ENCODE measurements at regions not wholly inside any gene's neighbourhood (a gene's known extent, or its start where the extent isn't known, plus 50 kb on each side); places are given as distances from the start of the nearest gene placed in this dataset.

- DNase-seq, result no peak
Observed at GRCh38 chr3:107055181-107055942, 321.9 kb upstream of the CCDC54 start.

GRCh38 chr3:107061466-107061865 lies 315.8 kb upstream of the CCDC54 start:
- DNase-seq, result no peak

- DNase-seq, result no peak
Observed at GRCh38 chr3:107062310-107062709, 314.9 kb upstream of the CCDC54 start.

- DNase-seq, result no peak
Observed at GRCh38 chr3:107062787-107063186, 314.5 kb upstream of the CCDC54 start.

DNA sequence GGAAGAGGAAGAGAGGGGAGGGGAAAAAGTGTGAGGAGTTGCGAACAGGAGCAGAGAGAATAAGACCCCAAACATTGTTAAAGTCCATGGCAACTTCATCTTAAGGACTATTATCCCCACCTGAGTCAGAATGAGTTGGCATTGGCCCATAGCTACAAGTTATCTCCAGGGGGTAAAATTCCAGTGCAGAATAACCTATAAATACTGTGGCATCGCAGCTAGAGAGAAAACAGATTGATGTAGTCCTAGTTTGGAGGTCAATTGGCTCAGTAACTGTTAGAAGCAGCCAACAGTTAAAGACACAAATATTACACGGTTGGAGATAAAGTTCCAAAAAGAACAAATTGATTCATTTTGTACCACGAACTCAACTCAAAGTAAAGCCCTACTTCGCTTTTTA lies 313.9 kb upstream of the CCDC54 start:
- DNase-seq, result no peak

DNA sequence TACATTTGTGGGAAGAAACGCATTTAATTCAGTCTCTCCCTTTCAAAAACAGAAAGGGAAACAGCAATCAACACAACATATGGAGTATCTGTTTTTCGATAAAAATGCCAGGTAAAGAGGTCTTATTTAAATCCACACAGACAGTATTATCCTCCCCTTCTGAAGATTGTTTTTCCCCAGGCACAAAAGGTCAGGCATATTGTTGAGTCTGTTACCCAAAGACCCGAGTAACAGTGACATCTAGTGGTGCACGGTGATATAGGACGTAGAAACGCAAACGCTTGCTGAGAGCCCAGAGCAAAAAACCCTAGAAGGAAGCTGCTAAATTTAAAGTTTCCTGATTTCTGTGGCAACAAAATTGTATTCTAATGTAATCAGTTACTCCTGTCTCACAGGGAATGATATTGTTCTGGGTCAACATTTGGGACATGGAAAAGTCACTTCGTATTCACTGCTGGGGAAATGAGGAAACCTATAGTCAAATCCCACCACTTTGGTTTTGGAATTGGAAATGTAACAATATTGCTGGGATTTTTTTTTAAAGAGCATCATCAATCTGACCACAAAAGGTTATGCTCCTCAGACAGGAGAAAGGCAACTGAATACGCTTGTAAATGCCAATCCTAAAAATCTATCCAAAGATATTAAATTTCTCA lies 312.7 kb upstream of the CCDC54 start:
- DNase-seq, result peak; percentile 64 to 72

GRCh38 chr3:107065094-107065861 lies 312.0 kb upstream of the CCDC54 start:
- no peak for DNase-seq

GRCh38 chr3:107067421-107067820 lies 309.8 kb upstream of the CCDC54 start:
- no peak for DNase-seq

DNA sequence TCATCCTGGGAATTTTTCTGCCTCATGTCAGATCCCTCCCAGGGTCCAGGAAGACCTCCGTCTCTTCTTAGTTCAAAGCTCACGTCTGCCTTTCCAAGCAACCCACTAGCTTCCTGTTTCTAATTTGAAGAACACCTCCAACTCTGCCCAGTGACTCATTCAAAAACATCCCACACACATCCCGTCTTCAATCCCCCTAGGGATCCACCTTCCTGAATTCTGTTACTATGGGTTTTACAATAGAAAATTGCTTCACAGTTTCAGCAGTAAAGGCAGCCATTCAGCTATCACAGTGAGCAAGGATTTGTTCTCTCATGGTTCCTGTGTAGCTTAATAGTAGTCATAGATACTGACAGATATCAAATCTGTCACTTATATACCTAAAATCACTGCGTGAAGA lies 308.3 kb upstream of the CCDC54 start:
- DNase-seq, result no peak

DNA sequence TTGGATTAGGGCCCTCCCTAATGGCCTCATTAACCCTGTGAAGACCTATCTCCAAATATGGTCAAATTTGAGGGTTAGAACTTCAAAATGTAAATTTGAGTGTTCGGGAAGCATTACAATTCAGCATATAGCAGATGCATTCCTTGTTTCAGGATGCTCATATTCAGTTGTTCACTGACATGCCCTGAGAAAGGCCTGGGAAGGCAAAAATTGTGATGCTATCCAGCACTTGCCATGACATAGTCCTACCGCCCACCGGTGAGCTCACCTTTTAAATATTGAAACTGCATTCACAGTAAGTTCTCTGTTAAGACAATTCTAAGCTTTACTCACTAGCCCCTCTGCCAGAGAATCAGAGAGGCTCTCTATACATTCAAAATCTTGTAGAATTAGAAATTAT lies 300.3 kb upstream of the CCDC54 start:
- DNase-seq, result no peak

GRCh38 chr3:107077391-107077790 lies 299.8 kb upstream of the CCDC54 start:
- DNase-seq, result no peak

DNA sequence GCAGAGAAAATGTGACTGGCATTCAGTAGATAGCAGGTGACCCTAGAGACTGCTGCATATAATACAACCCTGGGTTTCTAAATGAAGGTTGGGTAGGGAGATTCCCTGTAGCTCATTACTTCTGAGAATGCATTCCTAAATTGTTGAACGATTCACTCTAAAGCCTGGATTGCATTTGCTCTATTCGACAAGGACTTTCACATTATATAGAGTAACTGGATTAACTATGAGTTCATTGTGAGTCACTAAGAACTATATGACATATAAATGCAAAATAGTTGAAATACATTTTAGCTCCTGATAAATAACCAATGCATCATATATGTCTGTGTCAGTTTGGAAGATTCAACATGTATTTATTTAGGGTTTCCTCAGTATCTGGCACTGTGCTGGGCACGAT lies 294.7 kb upstream of the CCDC54 start:
- no peak for DNase-seq

DNA sequence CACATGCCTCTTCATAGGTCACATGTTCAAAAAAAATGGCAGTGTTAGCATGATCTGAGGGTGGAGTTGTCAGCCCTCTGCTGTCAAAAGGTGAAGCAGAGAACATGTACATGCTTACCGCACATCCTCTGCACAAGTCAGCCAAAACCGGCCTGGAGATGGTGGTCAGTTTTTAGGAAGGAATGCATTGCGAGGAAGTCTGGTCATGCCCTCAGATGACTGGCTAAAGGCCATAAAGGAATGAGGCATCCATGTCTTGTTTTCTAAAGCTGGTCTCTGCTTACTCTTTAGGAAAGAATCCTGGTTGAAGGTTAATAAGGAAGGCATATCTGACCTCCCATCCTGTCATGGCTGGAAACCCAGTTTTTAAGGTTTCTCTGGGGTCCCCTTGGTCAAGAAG lies 292.0 kb upstream of the CCDC54 start:
- no peak for DNase-seq

GRCh38 chr3:107092121-107092520 lies 285.1 kb upstream of the CCDC54 start:
- no peak for DNase-seq

DNA sequence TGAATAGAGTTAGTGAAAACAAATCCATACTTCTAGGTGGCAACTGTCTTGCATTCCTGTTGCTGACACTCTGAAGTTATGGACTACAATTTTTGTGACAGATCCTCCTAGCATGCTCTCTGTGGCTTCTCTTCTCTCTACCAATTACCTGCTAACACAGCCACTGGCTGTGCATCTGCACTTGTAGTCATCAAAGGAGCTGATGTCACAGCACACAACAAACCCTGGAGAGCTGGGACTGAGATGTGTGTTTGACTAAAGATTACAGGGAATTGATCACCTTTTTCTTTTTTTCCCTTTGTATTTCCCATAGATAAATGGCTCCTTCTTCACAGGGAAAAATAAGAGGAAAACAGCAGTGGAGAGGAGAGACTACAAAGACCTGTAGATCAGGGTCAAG lies 278.4 kb upstream of the CCDC54 start:
- no peak for DNase-seq

GRCh38 chr3:107100137-107100536 lies 277.1 kb upstream of the CCDC54 start:
- no peak for DNase-seq

GRCh38 chr3:107100573-107100972 lies 276.7 kb upstream of the CCDC54 start:
- DNase-seq, result no peak

- no peak for DNase-seq
Observed at GRCh38 chr3:107103786-107104185, 273.5 kb upstream of the CCDC54 start.

DNA sequence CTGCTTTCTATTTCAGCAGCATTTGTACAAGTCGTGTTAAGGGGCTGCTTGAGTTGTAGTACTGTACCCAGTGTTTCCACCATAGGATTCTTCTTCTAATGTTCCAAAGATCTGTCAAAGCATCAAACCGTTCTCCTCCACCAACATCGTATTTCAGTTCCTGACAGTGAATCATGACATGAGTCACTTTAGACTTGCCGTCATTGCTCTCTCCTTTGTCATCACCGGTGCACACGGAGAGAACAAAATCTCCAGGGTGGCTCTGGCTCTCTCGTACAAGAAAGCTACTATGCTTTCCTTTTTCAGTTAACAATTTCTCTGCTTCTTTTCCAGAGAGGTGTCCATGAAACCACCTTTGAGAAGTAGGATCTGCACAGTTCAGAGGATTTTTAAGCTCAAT lies 270.9 kb upstream of the CCDC54 start:
- no peak for DNase-seq

GRCh38 chr3:107106907-107107306 lies 270.3 kb upstream of the CCDC54 start:
- DNase-seq, result no peak

DNA sequence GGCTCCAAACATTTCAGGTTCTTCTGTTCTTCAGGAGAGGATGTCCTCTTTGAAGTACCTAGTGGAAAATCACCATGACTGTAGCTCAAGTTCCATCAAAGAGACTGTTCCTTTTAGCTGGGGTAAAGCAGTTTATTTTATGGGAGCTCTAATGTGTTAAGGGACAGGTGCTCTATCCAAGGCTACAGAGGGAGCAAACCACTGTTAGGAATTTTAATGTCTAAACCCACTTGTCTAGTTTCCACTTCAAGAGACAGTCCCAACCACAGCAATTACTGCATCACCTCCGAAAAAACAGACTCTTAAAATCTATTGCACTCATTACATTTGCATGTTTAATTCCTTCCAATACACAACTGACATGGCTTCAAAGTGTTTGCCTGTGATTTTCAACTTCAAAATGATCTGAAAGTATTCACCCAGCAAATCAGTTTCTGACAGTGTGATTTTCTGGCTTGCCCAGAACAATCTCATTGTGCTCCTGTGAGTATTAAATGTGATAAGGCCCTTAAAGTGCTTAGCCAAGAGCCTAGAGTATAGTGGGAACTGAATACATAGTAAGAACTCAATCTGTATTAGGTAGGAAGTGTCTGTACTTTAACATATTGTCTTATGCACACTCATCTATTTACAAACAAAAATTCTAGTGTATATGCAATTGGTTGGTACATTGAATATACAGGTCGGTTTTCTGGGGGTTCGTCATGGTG lies 266.5 kb upstream of the CCDC54 start:
- DNase-seq, result no peak

DNA sequence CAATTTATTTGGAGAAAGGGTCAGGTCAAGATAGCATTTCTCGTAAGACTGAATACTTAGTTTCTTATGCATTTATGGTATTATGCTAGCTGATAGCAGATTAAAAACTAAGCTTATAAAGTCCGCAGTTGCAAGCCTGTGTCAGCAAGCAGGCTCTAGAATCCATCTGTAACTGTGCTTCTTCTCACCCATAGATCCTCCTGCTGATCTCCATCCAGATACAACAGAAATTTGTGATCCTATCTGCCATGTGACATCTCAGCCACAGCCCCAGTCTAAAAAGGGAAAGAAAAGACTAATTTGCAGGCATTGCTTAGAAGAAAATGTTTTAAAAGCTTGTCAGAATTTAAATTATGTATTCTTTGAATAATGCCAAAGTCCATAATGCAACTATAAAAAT lies 265.4 kb upstream of the CCDC54 start:
- DNase-seq, result no peak

- DNase-seq, result no peak
Observed at GRCh38 chr3:107112356-107112755, 264.9 kb upstream of the CCDC54 start.

All from stimulated activated CD4-positive, alpha-beta T cell treated with anti-CD3 and anti-CD28 coated beads, Interleukin-2, amount 100 ng/mL, for 24 hours (primary cell).